Prostate gland (tissue), 2 donors: ENCODE measurements at regions not wholly inside any gene's neighbourhood (a gene's known extent, or its start where the extent isn't known, plus 50 kb on each side); places are given as distances from the start of the nearest gene placed in this dataset.

Experiments used
- CTCF ChIP-seq, 4 experiments: fragments of 200-600 bp in 2 of 4; fragments of 450-650 bp in 2 of 4; sonication (generic) in 2 of 4; IDR thresholded peaks; 1 replicate in 3 of 4; 2 replicates in 1 of 4; pipeline ENCODE4 v1.5.1; 2016 to 2019; ENCODE audit warnings: antibody characterized with exemption in 4 of 4, mild to moderate bottlenecking in 2 of 4, moderate library complexity in 2 of 4
- POLR2AphosphoS5 ChIP-seq: sonication (generic); formaldehyde crosslinking; IDR thresholded peaks from one replicate; pipeline ENCODE4 v1.6.1; 2017; ENCODE audit warnings: antibody characterized with exemption

GRCh38 chr2:192278701-192279100, 84.0 kb upstream of the TMEFF2 start:
- TF ChIP-seq CTCF (IDR thresholded peaks at IDR 0.05) (no peak), POLR2AphosphoS5 (no peak)
